ENCODE measurements at regions not wholly inside any gene's neighbourhood (a gene's known extent, or its start where the extent isn't known, plus 50 kb on each side); places are given as distances from the start of the nearest gene placed in this dataset.

- no peak for TF ChIP-seq E2F6 (IDR thresholded peaks at IDR 0.05)
- TF ChIP-seq MAFK (IDR thresholded peaks at IDR 0.05; ENCODE audit: low read depth, low read length) = no peak
These were observed 56.2 kb upstream of the RCN1 start (continued) for GRCh38 chr11:32034680-32035079.

All from H1 (cell line).